GM12878 (cell line): ENCODE measurements at regions not wholly inside any gene's neighbourhood (a gene's known extent, or its start where the extent isn't known, plus 50 kb on each side); places are given as distances from the start of the nearest gene placed in this dataset.

Source experiments
- ATAC-seq: fragments of 200-7000 bp; cut with Tn5 transposase; 3 replicates; pipeline ENCODE4 v1.9.1; 2020; ENCODE audit warnings: mild to moderate bottlenecking, moderate library complexity
- BruUV-seq: library from RNA; stranded (reverse); fragments of 400-500 nt; replicated peaks from 2 replicates; lab custom pipeline; 2021; lab: Mats Ljungman, UMichigan
- CTCF ChIA-PET: fragments of 300-600 bp; sonication (Branson Sonifier 250); formaldehyde crosslinking; extraction: SDS; loops from one replicate; lab custom pipeline; 2021; ENCODE audit warnings: inconsistent platforms; lab: Yijun Ruan, JAX
- POLR2A ChIA-PET: fragments of 350-600 bp; formaldehyde crosslinking; extraction: SDS; loops from one replicate; lab custom pipeline; 2021; ENCODE audit warnings: inconsistent platforms; lab: Charles Lee
- RAD21 ChIA-PET: fragments of 300-600 bp; sonication (Branson Sonifier 250); formaldehyde crosslinking; loops from one replicate; lab custom pipeline; 2023; ENCODE audit warnings: antibody characterized with exemption; ENCODE audit not compliant: unreplicated experiment; lab: Charles Lee
- SMC1A ChIA-PET: fragments of 300-600 bp; sonication (Branson Sonifier 250); formaldehyde crosslinking; loops from one replicate; lab custom pipeline; 2023; ENCODE audit not compliant: unreplicated experiment, uncharacterized antibody; lab: Charles Lee
- DNase-seq: peaks from one replicate; pipeline ENCODE4 v3.0.0-alpha.2; 2011; ENCODE audit warnings: low read depth, low spot score
- FAIRE-seq: peaks from 3 replicates; lab custom pipeline; 2011; peaks lifted over from hg19 to GRCh38; lab: Jason Lieb, UNC
- H2AFZ ChIP-seq: 2 replicates; pipeline ENCODE4 v1.6.0; 2011; ENCODE audit warnings: low read depth, low read length, control low read depth; ENCODE audit not compliant: control insufficient read depth
- H3K27ac ChIP-seq: 2 replicates; pipeline ENCODE4 v1.5.1; 2011; ENCODE audit warnings: control low read depth; ENCODE audit not compliant: control insufficient read depth, insufficient read depth
- H3K27me3 ChIP-seq, 2 experiments: replicated peaks in 1 of 2; 2 replicates each; pipeline versions ENCODE4 v1.6.0 to v1.6.1; 2011; ENCODE audit warnings: low read length in 1 of 2; ENCODE audit not compliant: control insufficient read depth in 2 of 2, insufficient read depth in 2 of 2
- H3K36me3 ChIP-seq, 2 experiments: 2 replicates each; pipeline ENCODE4 v1.5.1; 2011; ENCODE audit warnings: low read length in 1 of 2; ENCODE audit not compliant: control insufficient read depth in 2 of 2, insufficient read depth in 2 of 2
- H3K4me1 ChIP-seq: 2 replicates; pipeline ENCODE4 v1.6.1; 2011; ENCODE audit warnings: mild to moderate bottlenecking, low read length, moderate library complexity, mixed read lengths; ENCODE audit not compliant: control insufficient read depth, insufficient read depth
- H3K4me2 ChIP-seq: 2 replicates; pipeline ENCODE4 v1.6.0; 2011; ENCODE audit warnings: control low read depth; ENCODE audit not compliant: control insufficient read depth, insufficient read depth
- H3K4me3 ChIP-seq: fragments of 200-600 bp; sonication (generic); 2 replicates; pipeline ENCODE4 v1.5.1; 2016
- H3K79me2 ChIP-seq: 2 replicates; pipeline ENCODE4 v1.6.0; 2011; ENCODE audit warnings: low read length; ENCODE audit not compliant: control insufficient read depth, insufficient read depth
- H3K9ac ChIP-seq: 2 replicates; pipeline ENCODE4 v1.8.0; 2011; ENCODE audit warnings: low read length, control low read depth, mixed read lengths; ENCODE audit not compliant: control insufficient read depth, insufficient read depth
- H3K9me3 ChIP-seq: replicated peaks from 3 replicates; pipeline ENCODE4 v1.5.1; 2011; ENCODE audit warnings: mild to moderate bottlenecking, low read length; ENCODE audit not compliant: control insufficient read depth, insufficient read depth
- H4K20me1 ChIP-seq: 2 replicates; pipeline ENCODE4 v1.6.0; 2011; ENCODE audit not compliant: control insufficient read depth, insufficient read depth
- BCL3 ChIP-seq: IDR thresholded peaks from 2 replicates; pipeline ENCODE4 v1.6.1; 2011; ENCODE audit warnings: borderline replicate concordance, low read depth, mild to moderate bottlenecking, moderate library complexity, low read length; ENCODE audit not compliant: insufficient read depth, poor library complexity, severe bottlenecking
- CHD1 ChIP-seq: IDR thresholded peaks from 2 replicates; pipeline ENCODE4 v1.6.1; 2012; ENCODE audit warnings: low read depth, low read length, improper control_type of control experiment
- EED ChIP-seq: sonication (generic); IDR thresholded peaks from 2 replicates; pipeline ENCODE4 v1.6.1; 2016; ENCODE audit warnings: antibody characterized with exemption, low read depth
- FOS ChIP-seq: IDR thresholded peaks from 3 replicates; pipeline ENCODE4 v1.6.1; 2011; ENCODE audit warnings: borderline replicate concordance; ENCODE audit not compliant: insufficient read length; ENCODE audit errors: extremely low read depth
- FOXM1 ChIP-seq: IDR thresholded peaks from 2 replicates; pipeline ENCODE4 v1.6.1; 2012; ENCODE audit warnings: low read depth, mild to moderate bottlenecking, inconsistent platforms, low read length, moderate library complexity
- HSF1 ChIP-seq: fragments of 150-350 bp; IDR thresholded peaks from 2 replicates; pipeline ENCODE4 v1.6.1; 2014; ENCODE audit warnings: mild to moderate bottlenecking, low read depth, low read length
- IKZF2 ChIP-seq, 2 experiments: fragments of 450-650 bp; IDR thresholded peaks; 2 replicates each; pipeline ENCODE4 v1.6.1; 2017; ENCODE audit warnings: mild to moderate bottlenecking in 2 of 2, moderate library complexity in 2 of 2
- IRF4 ChIP-seq: IDR thresholded peaks from 2 replicates; pipeline ENCODE4 v1.6.1; 2011; ENCODE audit warnings: low read depth, low read length
- NFYA ChIP-seq: IDR thresholded peaks from 2 replicates; pipeline ENCODE4 v1.6.1; 2011; ENCODE audit warnings: low read depth, mild to moderate bottlenecking, low read length, improper control_type of control experiment, borderline replicate concordance
- NFYB ChIP-seq: IDR thresholded peaks from 2 replicates; pipeline ENCODE4 v1.6.1; 2011; ENCODE audit warnings: low read depth, mild to moderate bottlenecking, low read length, improper control_type of control experiment, moderate library complexity; ENCODE audit not compliant: insufficient read depth
- PML ChIP-seq: IDR thresholded peaks from 2 replicates; pipeline ENCODE4 v1.6.1; 2012; ENCODE audit warnings: low read length, inconsistent platforms
- POLR2AphosphoS2 ChIP-seq: IDR thresholded peaks from 2 replicates; pipeline ENCODE4 v1.6.1; 2011; ENCODE audit warnings: low read depth, mild to moderate bottlenecking, low read length, improper control_type of control experiment, moderate library complexity
- SP1 ChIP-seq: IDR thresholded peaks from one replicate; pipeline ENCODE4 v1.6.1; 2011; ENCODE audit warnings: low read depth, low read length
- SREBF1 ChIP-seq: IDR thresholded peaks from 2 replicates; pipeline ENCODE4 v1.6.1; 2012; ENCODE audit warnings: mild to moderate bottlenecking, low read length
- SREBF2 ChIP-seq: IDR thresholded peaks from 2 replicates; pipeline ENCODE4 v1.6.1; 2012; ENCODE audit warnings: mild to moderate bottlenecking, low read length
- TCF7 ChIP-seq: IDR thresholded peaks from 2 replicates; pipeline ENCODE4 v1.6.1; 2014; ENCODE audit warnings: antibody characterized with exemption, borderline replicate concordance
- YY1 ChIP-seq: IDR thresholded peaks from 2 replicates; pipeline ENCODE4 v1.6.1; 2011; ENCODE audit warnings: low read depth, mild to moderate bottlenecking, low read length
- ZBTB4 ChIP-seq: fragments of 450-650 bp; formaldehyde crosslinking; IDR thresholded peaks from 2 replicates; pipeline ENCODE4 v1.4.0; 2022; ENCODE audit warnings: mild to moderate bottlenecking, moderate library complexity
- ZNF384 ChIP-seq: IDR thresholded peaks from 2 replicates; pipeline ENCODE4 v1.6.1; 2012; ENCODE audit warnings: low read depth, mild to moderate bottlenecking, low read length, improper control_type of control experiment, borderline replicate concordance
- WGBS: methylation state at CpG from one replicate; pipeline ENCODE4 v1.1.6; 2016; ENCODE audit warnings: low lambda C conversion rate; ENCODE audit not compliant: insufficient replicate concordance, insufficient coverage; ENCODE audit errors: missing lambda C conversion rate; 5-methylcytosine and 5-hydroxymethylcytosine counted together
- in situ Hi-C: fragments of 300-500 bp; cut with MboI; formaldehyde crosslinking; loops from 9 replicates; pipeline ENCODE4 v1.14.3; 2018; ENCODE audit warnings: mixed read lengths
- intact Hi-C: fragments of 100-400 bp; cut with micrococcal nuclease; formaldehyde crosslinking; loops from one replicate; pipeline ENCODE4 v1.14.2; 2022; ENCODE audit not compliant: unreplicated experiment

- no TSS peak for BruUV-seq
- WGBS: 0% methylated on average over 3 of the region's 3 CpGs
- no peaks in the 10 kb centered on the region for H3K79me2 ChIP-seq
- RAD21 ChIA-PET: no interaction called here
- H3K9ac ChIP-seq: no peak overlapping the region
- DNase-seq (no peak), ATAC-seq (no peak), FAIRE-seq (no peak)
- H2AFZ ChIP-seq: no peak overlapping the region
- no peak overlapping the region for H3K27ac ChIP-seq
- TF ChIP-seq NFYB (no peak), BCL3 (no peak), CHD1 (no peak), PML (no peak), FOXM1 (no peak), ZBTB4 (no peak), SREBF1 (no peak), SP1 (no peak), ZNF384 (no peak), TCF7 (no peak), NFYA (no peak), HSF1 (no peak), YY1 (no peak), POLR2AphosphoS2 (no peak), IRF4 (no peak), IKZF2 (IDR thresholded peaks at IDR 0.05) (no peak), EED (no peak), SREBF2 (no peak), FOS (no peak)
- H3K4me3 ChIP-seq: no peak overlapping the region
- CTCF ChIA-PET: no interaction called here
- in situ Hi-C loops: no loop called here
- SMC1A ChIA-PET: no interaction called here
- no peaks in the 10 kb centered on the region; the same call in 2 of the 3 replicates for H3K9me3 ChIP-seq
- POLR2A ChIA-PET: no interaction called here
- no peaks in the 10 kb centered on the region for H3K36me3 ChIP-seq
- H3K4me1 ChIP-seq: no peaks in the 10 kb centered on the region
- intact Hi-C loops: no loop called here
- no peak overlapping the region for H3K4me2 ChIP-seq
- H4K20me1 ChIP-seq: no peaks in the 10 kb centered on the region
- H3K27me3 ChIP-seq: no peaks in the 10 kb centered on the region
Measured at GRCh38 chr1:238408737-238409136, 518.0 kb upstream of the ZP4 start.
